Hepatocyte (in vitro differentiated cells): ENCODE measurements at regions not wholly inside any gene's neighbourhood (a gene's known extent, or its start where the extent isn't known, plus 50 kb on each side); places are given as distances from the start of the nearest gene placed in this dataset.

Experiments
- DNase-seq: peaks from one replicate; pipeline ENCODE4 v3.0.0-alpha.2; 2016; ENCODE audit warnings: low spot score
- H2AFZ ChIP-seq: fragments of 200-600 bp; sonication (generic); 2 replicates; pipeline ENCODE4 v1.6.0; 2016; ENCODE audit warnings: antibody characterized with exemption, mild to moderate bottlenecking
- H3K27ac ChIP-seq: fragments of 200-600 bp; sonication (generic); 2 replicates; pipeline ENCODE4 v1.5.1; 2016; ENCODE audit warnings: mild to moderate bottlenecking
- H3K27me3 ChIP-seq: fragments of 200-600 bp; sonication (generic); 2 replicates; pipeline ENCODE4 v1.6.1; 2016
- H3K36me3 ChIP-seq: fragments of 200-600 bp; sonication (generic); replicated peaks from 2 replicates; pipeline ENCODE4 v1.5.1; 2016; ENCODE audit warnings: low read depth; ENCODE audit not compliant: insufficient read depth
- H3K4me1 ChIP-seq: fragments of 200-600 bp; sonication (generic); 2 replicates; pipeline ENCODE4 v1.5.1; 2016; ENCODE audit warnings: mild to moderate bottlenecking, moderate library complexity; ENCODE audit not compliant: insufficient read depth
- H3K4me2 ChIP-seq: fragments of 200-600 bp; sonication (generic); 2 replicates; pipeline ENCODE4 v1.6.0; 2016
- H3K4me3 ChIP-seq: fragments of 200-600 bp; sonication (generic); 2 replicates; pipeline ENCODE4 v1.5.1; 2016; ENCODE audit warnings: mild to moderate bottlenecking
- H3K79me2 ChIP-seq: fragments of 200-600 bp; sonication (generic); 2 replicates; pipeline ENCODE4 v1.6.0; 2017; ENCODE audit warnings: mild to moderate bottlenecking
- H3K9me2 ChIP-seq: fragments of 200-600 bp; sonication (generic); replicated peaks from 2 replicates; pipeline ENCODE4 v1.6.0; 2017; ENCODE audit warnings: mild to moderate bottlenecking; ENCODE audit not compliant: insufficient read depth
- H3K9me3 ChIP-seq: fragments of 200-600 bp; sonication (generic); 2 replicates; pipeline ENCODE4 v1.5.1; 2016; ENCODE audit warnings: low read depth, mild to moderate bottlenecking
- H4K20me1 ChIP-seq: fragments of 200-600 bp; sonication (generic); 2 replicates; pipeline ENCODE4 v1.6.0; 2016; ENCODE audit warnings: mild to moderate bottlenecking; ENCODE audit not compliant: insufficient read depth, poor library complexity, severe bottlenecking
- CTCF ChIP-seq: fragments of 200-600 bp; sonication (generic); IDR thresholded peaks from 2 replicates; pipeline ENCODE4 v1.5.1; 2016; ENCODE audit warnings: antibody characterized with exemption, mild to moderate bottlenecking; ENCODE audit not compliant: poor library complexity
- EZH2 ChIP-seq: fragments of 200-600 bp; sonication (generic); IDR thresholded peaks from 2 replicates; pipeline ENCODE4 v1.6.1; 2016; ENCODE audit warnings: antibody characterized with exemption, mild to moderate bottlenecking, borderline replicate concordance
- EZH2phosphoT487 ChIP-seq: fragments of 200-600 bp; sonication (generic); IDR thresholded peaks from one replicate; pipeline ENCODE4 v1.6.1; 2018; ENCODE audit warnings: antibody characterized with exemption, mild to moderate bottlenecking, low read depth, moderate library complexity; ENCODE audit not compliant: unreplicated experiment, severe bottlenecking
- WGBS: methylation state at CpG from one replicate; pipeline ENCODE4 v1.1.6; 2016; ENCODE audit warnings: low lambda C conversion rate; ENCODE audit errors: missing lambda C conversion rate; 5-methylcytosine and 5-hydroxymethylcytosine counted together

- Histone ChIP-seq H4K20me1 (no peaks in the 10 kb centered on the region), H3K79me2 (no peaks in the 10 kb centered on the region), H3K9me3 (no peaks in the 10 kb centered on the region), H3K27me3 (no peaks in the 10 kb centered on the region), H2AFZ (no peak overlapping the region), H3K4me2 (no peak overlapping the region), H3K27ac (no peak overlapping the region), H3K36me3 (no peaks in the 10 kb centered on the region), H3K4me3 (no peak overlapping the region), H3K4me1 (no peaks in the 10 kb centered on the region), H3K9me2 (no peaks in the 10 kb centered on the region)
- TF ChIP-seq EZH2phosphoT487 (no peak), CTCF (no peak), EZH2 (no peak)
- no peak for DNase-seq
Measured at GRCh38 chr2:12310399-12310798, 406.3 kb upstream of the TRIB2 start.

- no peak overlapping the region for H3K27ac ChIP-seq
- H3K4me1 ChIP-seq = peaks cover 9% of the 10 kb centered on the region
- H3K9me3 ChIP-seq = no peaks in the 10 kb centered on the region
- H3K4me3 ChIP-seq = no peak overlapping the region
- H3K9me2 ChIP-seq = no peaks in the 10 kb centered on the region
- H3K79me2 ChIP-seq = no peaks in the 10 kb centered on the region
- no peaks in the 10 kb centered on the region for H4K20me1 ChIP-seq
- WGBS = 58% methylated on average over 6 of the region's 6 CpGs
- no peaks in the 10 kb centered on the region for H3K27me3 ChIP-seq
- DNase-seq = no peak
- no peaks in the 10 kb centered on the region for H3K36me3 ChIP-seq
- H3K4me2 ChIP-seq = no peak overlapping the region
- no peak overlapping the region for H2AFZ ChIP-seq
- no peak for TF ChIP-seq EZH2
Measured at GRCh38 chr2:12313445-12314126, 403.1 kb upstream of the TRIB2 start.

GRCh38 chr2:12314127-12314760 lies 402.5 kb upstream of the TRIB2 start:
- TF ChIP-seq CTCF = no peak
- no peak for TF ChIP-seq EZH2
- TF ChIP-seq EZH2phosphoT487 = no peak
- Histone ChIP-seq H3K79me2 (no peaks in the 10 kb centered on the region), H3K27me3 (no peaks in the 10 kb centered on the region), H3K4me3 (no peak overlapping the region), H3K27ac (no peak overlapping the region), H3K9me2 (no peaks in the 10 kb centered on the region), H2AFZ (no peak overlapping the region), H3K4me2 (no peak overlapping the region), H3K4me1 (peaks cover 11% of the 10 kb centered on the region), H3K9me3 (no peaks in the 10 kb centered on the region), H4K20me1 (no peaks in the 10 kb centered on the region), H3K36me3 (no peaks in the 10 kb centered on the region)
- WGBS = 84% methylated on average over 8 of the region's 8 CpGs
- no peak for DNase-seq

GRCh38 chr2:12315224-12315623 lies 401.5 kb upstream of the TRIB2 start:
- H3K79me2 ChIP-seq = no peaks in the 10 kb centered on the region
- TF ChIP-seq EZH2phosphoT487 (no peak), CTCF (no peak), EZH2 (no peak)
- H3K9me3 ChIP-seq = no peaks in the 10 kb centered on the region
- H3K4me2 ChIP-seq = no peak overlapping the region
- H3K4me3 ChIP-seq = no peak overlapping the region
- H3K4me1 ChIP-seq = peaks cover 15% of the 10 kb centered on the region
- H3K27ac ChIP-seq = no peak overlapping the region
- DNase-seq = no peak
- no peaks in the 10 kb centered on the region for H3K36me3 ChIP-seq
- H4K20me1 ChIP-seq = no peaks in the 10 kb centered on the region
- 90% methylated on average over 3 of the region's 3 CpGs for WGBS
- no peaks in the 10 kb centered on the region for H3K27me3 ChIP-seq
- no peak overlapping the region for H2AFZ ChIP-seq
- H3K9me2 ChIP-seq = no peaks in the 10 kb centered on the region
